GM13977 (cell line): ENCODE measurements at regions not wholly inside any gene's neighbourhood (a gene's known extent, or its start where the extent isn't known, plus 50 kb on each side); places are given as distances from the start of the nearest gene placed in this dataset.

ENCODE experiments used
- DNase-seq: peaks from one replicate; pipeline ENCODE4 v3.0.0; 2012; ENCODE audit warnings: low spot score
- in situ Hi-C: fragments of 300-500 bp; cut with MboI; formaldehyde crosslinking; loops from one replicate; pipeline ENCODE4 v1.12.0; 2022; ENCODE audit warnings: low sequenced_read_pairs, low pct_unique_long_range_greater_than_20kb, mixed read lengths, inconsistent platforms; ENCODE audit not compliant: unreplicated experiment
- TF ChIP-seq, protein P1 (sequence below): IDR thresholded peaks from 2 replicates; pipeline ENCODE4 v1.5.1; 2012; ENCODE audit warnings: mild to moderate bottlenecking, control low read depth; ENCODE audit not compliant: insufficient read depth; ENCODE audit errors: extremely low read depth, missing control alignments

DNA sequence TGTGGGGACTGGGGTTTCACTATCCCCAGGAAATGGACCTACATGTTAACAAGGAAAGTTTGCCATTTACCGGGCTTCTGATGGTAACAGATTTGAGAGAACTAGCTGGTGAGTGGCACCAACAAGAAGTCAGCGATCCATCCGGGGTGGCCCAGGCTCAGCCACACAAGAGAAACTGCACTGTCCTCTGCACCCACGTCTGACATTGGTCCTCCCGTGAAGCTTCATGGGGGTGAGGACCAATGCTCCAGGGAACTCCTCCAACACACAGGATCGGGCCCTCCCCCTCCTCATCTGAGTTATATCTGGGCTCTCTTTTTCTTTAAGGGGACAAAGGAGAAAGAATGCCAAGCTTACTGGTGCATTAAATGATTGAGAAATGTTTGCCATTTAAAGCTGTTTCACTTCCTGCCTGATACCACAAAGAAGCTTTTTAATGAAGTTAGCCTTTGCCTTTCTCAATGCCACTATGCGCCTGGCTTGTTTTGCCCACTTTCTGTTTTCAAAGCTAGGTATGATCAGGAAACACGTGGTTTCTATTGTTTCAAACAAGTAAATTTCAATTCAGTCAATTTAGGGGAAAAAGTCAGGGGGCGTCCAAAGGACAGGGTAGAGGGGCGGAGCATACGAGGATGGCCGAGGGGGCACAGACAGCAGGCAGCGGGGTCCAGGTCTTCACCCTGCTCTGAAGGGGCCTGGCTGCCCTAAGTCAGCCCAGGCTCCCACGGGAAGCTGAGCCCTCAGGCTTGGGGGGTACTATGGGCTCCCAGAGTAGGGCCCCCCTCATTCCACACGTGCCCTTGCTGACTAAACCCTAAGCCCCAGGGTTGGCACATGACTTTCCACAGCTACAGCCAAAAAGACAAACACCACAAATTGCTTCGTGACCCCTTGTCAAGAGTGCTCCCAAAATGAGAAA lies 204.0 kb upstream of the ID2 start:
- in situ Hi-C loops, result no loop called here
- TF ChIP-seq, protein P1, sequence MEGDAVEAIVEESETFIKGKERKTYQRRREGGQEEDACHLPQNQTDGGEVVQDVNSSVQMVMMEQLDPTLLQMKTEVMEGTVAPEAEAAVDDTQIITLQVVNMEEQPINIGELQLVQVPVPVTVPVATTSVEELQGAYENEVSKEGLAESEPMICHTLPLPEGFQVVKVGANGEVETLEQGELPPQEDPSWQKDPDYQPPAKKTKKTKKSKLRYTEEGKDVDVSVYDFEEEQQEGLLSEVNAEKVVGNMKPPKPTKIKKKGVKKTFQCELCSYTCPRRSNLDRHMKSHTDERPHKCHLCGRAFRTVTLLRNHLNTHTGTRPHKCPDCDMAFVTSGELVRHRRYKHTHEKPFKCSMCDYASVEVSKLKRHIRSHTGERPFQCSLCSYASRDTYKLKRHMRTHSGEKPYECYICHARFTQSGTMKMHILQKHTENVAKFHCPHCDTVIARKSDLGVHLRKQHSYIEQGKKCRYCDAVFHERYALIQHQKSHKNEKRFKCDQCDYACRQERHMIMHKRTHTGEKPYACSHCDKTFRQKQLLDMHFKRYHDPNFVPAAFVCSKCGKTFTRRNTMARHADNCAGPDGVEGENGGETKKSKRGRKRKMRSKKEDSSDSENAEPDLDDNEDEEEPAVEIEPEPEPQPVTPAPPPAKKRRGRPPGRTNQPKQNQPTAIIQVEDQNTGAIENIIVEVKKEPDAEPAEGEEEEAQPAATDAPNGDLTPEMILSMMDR, result no peak
- peak; percentile 48 for DNase-seq

DNA sequence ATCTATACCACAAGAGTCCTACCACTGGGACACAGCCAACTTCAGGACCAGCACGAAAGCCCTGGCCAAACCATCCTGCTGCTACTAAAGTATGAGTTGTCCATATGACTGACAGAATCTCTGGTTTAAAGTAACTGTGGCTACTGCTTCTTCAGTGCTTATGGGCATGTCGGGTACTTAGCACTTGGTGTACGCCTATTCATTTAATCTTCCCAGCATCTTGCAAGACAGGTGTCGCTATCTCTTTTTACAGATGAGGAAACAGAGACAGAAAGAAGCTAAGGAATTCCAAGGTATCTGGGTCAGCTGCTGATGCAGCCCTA lies 203.4 kb upstream of the ID2 start:
- no peak for DNase-seq
- in situ Hi-C loops, result no loop called here
- TF ChIP-seq, protein P1, result no peak

- DNase-seq, result no peak
- TF ChIP-seq, protein P1, result no peak
- in situ Hi-C loops, result no loop called here
Measured at GRCh38 chr2:8479298-8479697, 202.6 kb upstream of the ID2 start.

GRCh38 chr2:8480915-8481314 lies 200.9 kb upstream of the ID2 start:
- TF ChIP-seq, protein P1, result no peak
- in situ Hi-C loops, result no loop called here

DNA sequence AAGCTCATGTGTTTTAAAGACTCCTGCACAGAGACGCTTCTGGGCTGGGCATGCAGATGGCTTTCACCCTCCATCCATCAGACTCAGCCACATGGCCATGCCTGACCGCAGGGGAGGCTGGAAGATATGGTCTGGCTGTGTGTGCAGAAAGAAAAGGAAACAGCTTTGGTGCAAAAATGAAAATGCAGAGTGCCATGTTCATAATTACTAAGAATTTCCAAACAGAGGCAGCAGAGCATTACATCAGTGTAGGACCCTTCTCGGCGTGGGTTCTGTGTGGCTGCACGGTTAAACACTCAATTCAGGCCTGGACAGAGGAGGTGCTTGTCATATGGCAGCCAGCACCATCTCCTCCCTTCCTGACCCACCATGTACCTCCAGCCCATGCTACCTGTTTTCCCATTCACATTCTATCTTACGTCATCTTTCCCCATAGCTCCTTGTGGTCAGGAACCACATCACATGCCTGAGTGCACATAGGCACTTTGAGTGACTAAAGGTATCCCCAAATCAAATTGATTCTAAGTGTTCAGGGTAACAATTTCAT lies 200.3 kb upstream of the ID2 start:
- TF ChIP-seq, protein P1, result no peak
- DNase-seq, result no peak
- in situ Hi-C loops, result no loop called here

More at GRCh38 chr2:8480915-8481314, 200.9 kb upstream of the ID2 start:
- DNase-seq, result no peak

DNA sequence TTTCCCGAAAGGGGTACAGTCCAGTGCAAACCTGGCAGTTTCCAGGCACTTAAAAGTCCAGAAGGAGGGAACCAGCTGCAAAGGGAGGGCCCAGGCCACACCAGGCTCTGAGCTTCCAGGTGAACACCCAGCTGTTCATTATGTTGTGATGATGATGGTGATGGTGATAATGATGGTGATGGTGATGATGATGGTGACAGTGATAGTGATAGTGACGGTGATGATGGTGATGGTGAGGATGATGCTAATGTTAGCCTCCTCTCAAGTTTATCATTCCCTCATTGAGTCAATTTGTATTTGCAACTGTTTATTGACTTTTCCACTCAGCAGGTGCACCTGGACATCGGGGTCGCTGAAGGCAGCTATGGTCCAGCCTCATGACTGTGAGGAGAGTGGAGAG lies 199.4 kb upstream of the ID2 start:
- in situ Hi-C loops, result no loop called here
- TF ChIP-seq, protein P1, result no peak
- DNase-seq, result no peak
